Medulla oblongata (tissue), 1 donor: ENCODE measurements at regions not wholly inside any gene's neighbourhood (a gene's known extent, or its start where the extent isn't known, plus 50 kb on each side); places are given as distances from the start of the nearest gene placed in this dataset.

Experiments used
- DNase-seq: peaks from one replicate; pipeline ENCODE4 v3.0.0-alpha.2; 2015; ENCODE audit errors: extremely low spot score

GRCh38 chr6:105588123-105588710 is 185.3 kb upstream of the PREP start:
- no peak for DNase-seq

GRCh38 chr6:105587349-105588122 is 184.7 kb upstream of the PREP start:
- DNase-seq: no peak

- no peak for DNase-seq
Observed at GRCh38 chr6:105578179-105578707, 175.4 kb upstream of the PREP start.

GRCh38 chr6:105573556-105573955 is 170.7 kb upstream of the PREP start:
- DNase-seq: no peak

- DNase-seq: no peak
Observed at GRCh38 chr6:105573138-105573537, 170.3 kb upstream of the PREP start.

- DNase-seq: no peak
Observed at GRCh38 chr6:105570416-105570815, 167.5 kb upstream of the PREP start.

GRCh38 chr6:105569706-105570105 is 166.8 kb upstream of the PREP start:
- DNase-seq: no peak

- no peak for DNase-seq
Observed at GRCh38 chr6:105568751-105569150, 165.9 kb upstream of the PREP start.

GRCh38 chr6:105568142-105568541 is 165.3 kb upstream of the PREP start:
- DNase-seq: no peak

GRCh38 chr6:105567140-105567539 is 164.3 kb upstream of the PREP start:
- DNase-seq: no peak

GRCh38 chr6:105566503-105566902 is 163.6 kb upstream of the PREP start:
- DNase-seq: no peak

GRCh38 chr6:105564121-105564902 is 161.4 kb upstream of the PREP start:
- no peak for DNase-seq

- no peak for DNase-seq
Observed at GRCh38 chr6:105562027-105562426, 159.1 kb upstream of the PREP start.

GRCh38 chr6:105561486-105561885 is 158.6 kb upstream of the PREP start:
- DNase-seq: no peak

GRCh38 chr6:105560611-105561066 is 157.8 kb upstream of the PREP start:
- no peak for DNase-seq

GRCh38 chr6:105557291-105557690 is 154.4 kb upstream of the PREP start:
- no peak for DNase-seq

GRCh38 chr6:105553171-105553570 is 150.3 kb upstream of the PREP start:
- DNase-seq: no peak

- DNase-seq: no peak
Observed at GRCh38 chr6:105550955-105551620, 148.2 kb upstream of the PREP start.

GRCh38 chr6:105546754-105547153 is 143.9 kb upstream of the PREP start:
- DNase-seq: no peak

- no peak for DNase-seq
Observed at GRCh38 chr6:105545947-105546731, 143.3 kb upstream of the PREP start.
